Keratinocyte (primary cell): ENCODE measurements at regions not wholly inside any gene's neighbourhood (a gene's known extent, or its start where the extent isn't known, plus 50 kb on each side); places are given as distances from the start of the nearest gene placed in this dataset.

Experiments
- EZH2 ChIP-seq: IDR thresholded peaks from one replicate; pipeline ENCODE4 v1.6.1; 2012; ENCODE audit warnings: inconsistent platforms, mild to moderate bottlenecking, low read length, moderate library complexity
- TF ChIP-seq, protein P1 (sequence below), 3 experiments: IDR thresholded peaks in 1 of 3; conservative IDR thresholded peaks in 1 of 3; optimal IDR thresholded peaks in 1 of 3; 2 replicates in 2 of 3; 3 replicates in 1 of 3; pipeline versions ENCODE3 to v1.5.1; 2011; ENCODE audit warnings: low read length in 3 of 3, mild to moderate bottlenecking in 3 of 3, moderate library complexity in 2 of 3, control low read depth in 1 of 3, inconsistent platforms in 1 of 3; ENCODE audit not compliant: insufficient read depth in 2 of 3; ENCODE audit errors: extremely low read depth in 1 of 3

DNA sequence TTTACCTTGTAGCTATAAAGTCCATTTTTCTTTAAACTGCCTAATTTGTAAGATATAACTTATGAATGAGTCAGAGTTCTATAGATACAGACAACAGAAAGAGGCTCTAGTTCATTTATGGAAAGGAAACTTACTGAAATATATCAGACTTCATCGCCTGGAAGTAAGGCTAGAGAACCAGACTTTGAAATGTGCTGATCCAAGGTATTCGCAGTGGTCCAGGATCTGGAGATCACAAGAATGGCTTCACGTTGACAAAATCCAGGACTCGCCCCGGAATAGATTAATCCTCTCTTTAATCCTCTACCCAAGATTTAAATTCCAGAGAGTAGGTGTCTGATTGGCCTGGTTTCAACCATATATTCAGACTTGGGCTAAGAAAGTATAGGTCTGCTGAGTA lies 69.1 kb upstream of the LOC128125822 start:
- TF ChIP-seq, protein P1, sequence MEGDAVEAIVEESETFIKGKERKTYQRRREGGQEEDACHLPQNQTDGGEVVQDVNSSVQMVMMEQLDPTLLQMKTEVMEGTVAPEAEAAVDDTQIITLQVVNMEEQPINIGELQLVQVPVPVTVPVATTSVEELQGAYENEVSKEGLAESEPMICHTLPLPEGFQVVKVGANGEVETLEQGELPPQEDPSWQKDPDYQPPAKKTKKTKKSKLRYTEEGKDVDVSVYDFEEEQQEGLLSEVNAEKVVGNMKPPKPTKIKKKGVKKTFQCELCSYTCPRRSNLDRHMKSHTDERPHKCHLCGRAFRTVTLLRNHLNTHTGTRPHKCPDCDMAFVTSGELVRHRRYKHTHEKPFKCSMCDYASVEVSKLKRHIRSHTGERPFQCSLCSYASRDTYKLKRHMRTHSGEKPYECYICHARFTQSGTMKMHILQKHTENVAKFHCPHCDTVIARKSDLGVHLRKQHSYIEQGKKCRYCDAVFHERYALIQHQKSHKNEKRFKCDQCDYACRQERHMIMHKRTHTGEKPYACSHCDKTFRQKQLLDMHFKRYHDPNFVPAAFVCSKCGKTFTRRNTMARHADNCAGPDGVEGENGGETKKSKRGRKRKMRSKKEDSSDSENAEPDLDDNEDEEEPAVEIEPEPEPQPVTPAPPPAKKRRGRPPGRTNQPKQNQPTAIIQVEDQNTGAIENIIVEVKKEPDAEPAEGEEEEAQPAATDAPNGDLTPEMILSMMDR (optimal IDR thresholded peaks at IDR 0.05 in 1 of 3, IDR thresholded peaks at IDR 0.05 in 1 of 3, conservative IDR thresholded peaks at IDR 0.05 in 1 of 3; ENCODE audit: extremely low read depth in 1 of 3, insufficient read depth in 2 of 3, low read length in 3 of 3): no peak
- no peak for TF ChIP-seq EZH2
